ENCODE measurements at regions not wholly inside any gene's neighbourhood (a gene's known extent, or its start where the extent isn't known, plus 50 kb on each side); places are given as distances from the start of the nearest gene placed in this dataset.

DNA sequence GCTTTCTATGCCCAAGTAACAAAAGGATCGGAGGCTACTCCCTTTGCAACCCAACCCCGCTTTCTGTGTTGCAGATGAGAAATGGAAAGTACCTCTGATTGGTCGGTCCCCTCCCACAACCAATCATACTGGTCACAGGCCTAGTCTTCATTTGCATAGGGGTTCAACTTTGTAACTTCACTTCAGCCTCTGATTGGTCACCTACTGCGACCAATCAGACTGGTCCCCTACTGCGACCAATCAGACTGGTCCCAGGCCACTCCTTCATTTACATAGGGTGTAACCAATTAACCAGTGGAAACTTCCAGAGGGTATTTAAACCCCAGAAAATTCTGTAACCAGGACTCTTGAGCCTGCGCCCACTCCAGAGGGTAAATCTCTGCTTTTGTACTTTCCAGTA lies 906.4 kb upstream of the TMEM132C start:
- H3K9me3 Mint-ChIP-seq = peaks cover 0 to 2% of the 10 kb centered on the region in 2 experiments; a peak in 1 of 5 replicates
- Histone ChIP-seq H3K23ac (ENCODE audit: insufficient read length, low read depth, low read length) (no peak overlapping the region), H3K14ac (ENCODE audit: insufficient read depth, low read length) (no peak overlapping the region), H2BK5ac (ENCODE audit: insufficient read length, low read length) (no peak overlapping the region), H2AFZ (ENCODE audit: low read length) (no peak overlapping the region), H2BK12ac (ENCODE audit: insufficient read length, low read depth, low read length) (no peak overlapping the region), H3K27ac (ENCODE audit: insufficient read length, low read depth, low read length) (no peak overlapping the region), H2BK15ac (ENCODE audit: low read depth, low read length) (no peak overlapping the region), H3K79me2 (ENCODE audit: insufficient read depth, low read length) (no peaks in the 10 kb centered on the region), H4K8ac (replicated peaks; ENCODE audit: insufficient read length, low read depth, low read length) (no peak overlapping the region), H3K18ac (ENCODE audit: insufficient read length, low read depth, low read length) (no peak overlapping the region), H3K23me2 (ENCODE audit: insufficient read length, low read depth, low read length, poor library complexity, severe bottlenecking) (no peaks in the 10 kb centered on the region), H3K4ac (ENCODE audit: low read depth, low read length) (no peak overlapping the region), H3K4me1 (ENCODE audit: insufficient read depth, low read length) (no peaks in the 10 kb centered on the region), H4K20me1 (ENCODE audit: control insufficient read depth, insufficient read depth, insufficient read length) (no peaks in the 10 kb centered on the region), H2AK5ac (ENCODE audit: insufficient read length, low read length) (no peak overlapping the region), H3K27me3 (ENCODE audit: insufficient read depth, low read length) (no peaks in the 10 kb centered on the region), H4K91ac (ENCODE audit: insufficient read length, low read depth, low read length) (no peak overlapping the region), H3K79me1 (ENCODE audit: insufficient read depth, low read depth, low read length, poor library complexity, severe bottlenecking) (no peaks in the 10 kb centered on the region), H2BK120ac (ENCODE audit: low read depth, low read length, poor library complexity, severe bottlenecking) (no peak overlapping the region), H3K9me3 (ENCODE audit: control insufficient read depth, low read depth, low read length) (no peaks in the 10 kb centered on the region), H3K4me2 (ENCODE audit: insufficient read depth, insufficient read length, low read length) (no peak overlapping the region), H3K9ac (ENCODE audit: extremely low read depth, insufficient read length, low read length) (no peak overlapping the region), H3T11ph (ENCODE audit: low read length) (no peak overlapping the region), H4K5ac (ENCODE audit: insufficient read length, low read depth, low read length) (no peak overlapping the region), H3K56ac (ENCODE audit: insufficient read length, low read depth, low read length) (no peak overlapping the region), H2BK20ac (ENCODE audit: low read depth, low read length, poor library complexity, severe bottlenecking) (no peak overlapping the region)
- no peak overlapping the region for H3K27ac Mint-ChIP-seq
- peaks cover 0 to 2% of the 10 kb centered on the region in 2 experiments; a peak in 1 of 4 replicates for H3K4me1 Mint-ChIP-seq
- no peak overlapping the region for H3K4me3 Mint-ChIP-seq
- TF ChIP-seq, protein P1, sequence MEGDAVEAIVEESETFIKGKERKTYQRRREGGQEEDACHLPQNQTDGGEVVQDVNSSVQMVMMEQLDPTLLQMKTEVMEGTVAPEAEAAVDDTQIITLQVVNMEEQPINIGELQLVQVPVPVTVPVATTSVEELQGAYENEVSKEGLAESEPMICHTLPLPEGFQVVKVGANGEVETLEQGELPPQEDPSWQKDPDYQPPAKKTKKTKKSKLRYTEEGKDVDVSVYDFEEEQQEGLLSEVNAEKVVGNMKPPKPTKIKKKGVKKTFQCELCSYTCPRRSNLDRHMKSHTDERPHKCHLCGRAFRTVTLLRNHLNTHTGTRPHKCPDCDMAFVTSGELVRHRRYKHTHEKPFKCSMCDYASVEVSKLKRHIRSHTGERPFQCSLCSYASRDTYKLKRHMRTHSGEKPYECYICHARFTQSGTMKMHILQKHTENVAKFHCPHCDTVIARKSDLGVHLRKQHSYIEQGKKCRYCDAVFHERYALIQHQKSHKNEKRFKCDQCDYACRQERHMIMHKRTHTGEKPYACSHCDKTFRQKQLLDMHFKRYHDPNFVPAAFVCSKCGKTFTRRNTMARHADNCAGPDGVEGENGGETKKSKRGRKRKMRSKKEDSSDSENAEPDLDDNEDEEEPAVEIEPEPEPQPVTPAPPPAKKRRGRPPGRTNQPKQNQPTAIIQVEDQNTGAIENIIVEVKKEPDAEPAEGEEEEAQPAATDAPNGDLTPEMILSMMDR (conservative IDR thresholded peaks at IDR 0.05) = no peak
- DNase-seq = no peak
- no CpG with 5 or more reads among the region's 6 CpGs for WGBS (ENCODE audit: extremely low coverage, insufficient read length, low lambda C conversion rate)
- no peaks in the 10 kb centered on the region; the same call in 1 of the 2 replicates for H3K27me3 Mint-ChIP-seq (ENCODE audit: low read depth)
- no peaks in the 10 kb centered on the region for H3K36me3 Mint-ChIP-seq (ENCODE audit: insufficient read depth in 1 of 3, low read depth in 3 of 3)

All from H9 (cell line).